Neural progenitor cell (in vitro differentiated cells): ENCODE measurements at regions not wholly inside any gene's neighbourhood (a gene's known extent, or its start where the extent isn't known, plus 50 kb on each side); places are given as distances from the start of the nearest gene placed in this dataset.

Source experiments
- CTCF ChIP-seq: fragments of 200-600 bp; sonication (generic); IDR thresholded peaks from 2 replicates; pipeline ENCODE4 v1.5.1; 2017; ENCODE audit warnings: antibody characterized with exemption, mild to moderate bottlenecking
- EZH2 ChIP-seq: fragments of 200-600 bp; sonication (generic); IDR thresholded peaks from 2 replicates; pipeline ENCODE4 v1.6.1; 2017; ENCODE audit warnings: antibody characterized with exemption, mild to moderate bottlenecking, moderate library complexity

GRCh38 chr4:184959786-184960185 lies 58.5 kb upstream of the HELT start:
- TF ChIP-seq EZH2 (no peak), CTCF (no peak)
